HCT116 (cell line): ENCODE measurements at regions not wholly inside any gene's neighbourhood (a gene's known extent, or its start where the extent isn't known, plus 50 kb on each side); places are given as distances from the start of the nearest gene placed in this dataset.

Experiments
- CEBPB ChIP-seq: IDR thresholded peaks from 2 replicates; pipeline ENCODE4 v1.6.1; 2012; ENCODE audit warnings: low read depth
- CTCF ChIP-seq, 3 experiments: fragments of 200-600 bp in 1 of 3; sonication (generic) in 1 of 3; IDR thresholded peaks in 2 of 3; conservative IDR thresholded peaks in 1 of 3; 2 replicates each; pipeline ENCODE4 v1.5.1; 2012 to 2017; ENCODE audit warnings: low read depth in 2 of 3, low read length in 2 of 3, antibody characterized with exemption in 1 of 3, borderline replicate concordance in 1 of 3, control low read depth in 1 of 3, mild to moderate bottlenecking in 1 of 3, mixed read lengths in 1 of 3, mixed run types in 1 of 3, moderate library complexity in 1 of 3; ENCODE audit not compliant: insufficient read depth in 1 of 3
- EZH2 ChIP-seq: fragments of 200-600 bp; sonication (generic); IDR thresholded peaks from 2 replicates; pipeline ENCODE4 v1.6.1; 2017; ENCODE audit warnings: antibody characterized with exemption, mixed run types
- POLR2A ChIP-seq: IDR thresholded peaks from 2 replicates; pipeline ENCODE4 v1.7.0; 2011; ENCODE audit warnings: borderline replicate concordance; ENCODE audit not compliant: insufficient read depth, insufficient read length; ENCODE audit errors: extremely low read depth

- TF ChIP-seq CTCF (IDR thresholded peaks at IDR 0.05 in 2 of 3, conservative IDR thresholded peaks at IDR 0.05 in 1 of 3; ENCODE audit: borderline replicate concordance in 1 of 3, insufficient read depth in 1 of 3, low read depth in 2 of 3, low read length in 2 of 3) (no peak), EZH2 (no peak), POLR2A (no peak), CEBPB (no peak)
Observed at GRCh38 chr2:239570971-239571520, 170.2 kb upstream of the HDAC4 start.
